LHCN-M2 (cell line): ENCODE measurements at regions not wholly inside any gene's neighbourhood (a gene's known extent, or its start where the extent isn't known, plus 50 kb on each side); places are given as distances from the start of the nearest gene placed in this dataset.

ENCODE experiments used
- DNase-seq: peaks from one replicate; pipeline ENCODE4 v3.0.0-alpha.2; 2012; ENCODE audit warnings: low read depth

DNA sequence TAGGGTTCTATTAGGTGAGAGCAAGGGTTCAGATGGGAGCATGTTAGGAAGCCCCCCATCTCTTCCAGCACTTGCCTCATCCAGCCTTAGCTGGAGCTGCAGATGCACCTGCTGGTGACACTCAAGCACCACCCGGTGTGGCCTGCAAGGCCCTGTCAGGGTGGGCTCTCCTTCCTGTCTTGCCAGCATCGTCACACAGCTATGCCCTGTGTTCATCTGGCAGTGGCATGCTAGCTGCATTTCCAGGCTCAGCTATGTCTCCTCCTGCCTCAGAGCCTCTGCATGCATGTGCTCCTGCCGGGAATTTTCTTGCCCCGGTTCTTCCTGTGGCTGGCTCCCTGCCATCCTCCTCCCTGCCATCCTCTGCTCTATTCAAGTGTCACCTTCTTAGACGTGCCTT, 129.7 kb upstream of the KLF6 start:
- no peak for DNase-seq

- no peak for DNase-seq
Measured at GRCh38 chr10:3911713-3912442, 126.9 kb upstream of the KLF6 start.

DNA sequence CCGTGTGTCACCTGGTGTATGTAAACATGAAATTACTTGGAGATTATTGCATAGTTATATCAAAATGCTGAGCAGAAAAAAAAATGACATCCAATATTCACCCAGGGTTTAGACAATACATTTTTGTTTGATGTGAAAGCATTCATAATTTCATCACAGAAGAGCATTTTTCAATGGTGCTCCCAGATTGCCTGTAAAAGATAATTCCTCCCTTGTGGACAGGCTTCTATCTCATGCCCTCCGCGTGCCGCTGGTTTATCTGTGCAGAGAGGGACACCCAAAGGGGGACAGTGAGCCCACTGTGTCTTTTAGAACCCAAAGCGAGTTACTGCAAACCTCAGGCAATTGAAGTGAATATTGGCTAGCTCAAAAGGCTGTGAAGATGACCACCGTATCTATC, 126.2 kb upstream of the KLF6 start:
- DNase-seq, result no peak

GRCh38 chr10:3909339-3909738, 124.3 kb upstream of the KLF6 start:
- DNase-seq, result no peak

- no peak for DNase-seq
Measured at GRCh38 chr10:3908183-3908582, 123.2 kb upstream of the KLF6 start.

GRCh38 chr10:3907514-3907913, 122.5 kb upstream of the KLF6 start:
- DNase-seq, result peak; percentile 68

GRCh38 chr10:3906511-3907111, 121.6 kb upstream of the KLF6 start:
- DNase-seq, result no peak

DNA sequence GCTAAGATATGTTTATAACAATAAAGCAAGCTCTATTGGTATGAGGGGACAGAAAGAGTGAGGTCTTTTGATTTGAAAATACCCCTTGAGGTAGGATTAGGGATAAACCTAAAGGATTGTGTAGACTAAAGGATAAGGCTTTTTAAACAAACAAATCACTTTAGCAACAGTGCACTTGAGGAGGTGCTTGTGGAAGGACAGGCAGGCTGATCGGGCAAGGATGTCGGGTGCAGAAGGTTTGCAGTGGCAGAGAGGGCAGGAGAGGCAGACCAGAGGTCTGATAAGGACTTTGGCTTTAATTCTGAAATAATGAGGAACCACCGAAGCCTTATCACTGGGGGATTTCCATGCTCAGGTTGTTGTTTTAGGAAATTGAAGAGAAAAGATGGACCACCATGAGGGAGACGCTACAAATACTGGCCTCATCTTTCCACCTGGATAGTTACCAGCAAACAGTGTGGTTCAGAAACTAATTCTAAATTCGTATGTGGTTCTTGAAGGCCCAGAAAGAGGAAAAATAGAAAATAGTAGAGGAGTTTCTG, 119.5 kb upstream of the KLF6 start:
- no peak for DNase-seq

DNA sequence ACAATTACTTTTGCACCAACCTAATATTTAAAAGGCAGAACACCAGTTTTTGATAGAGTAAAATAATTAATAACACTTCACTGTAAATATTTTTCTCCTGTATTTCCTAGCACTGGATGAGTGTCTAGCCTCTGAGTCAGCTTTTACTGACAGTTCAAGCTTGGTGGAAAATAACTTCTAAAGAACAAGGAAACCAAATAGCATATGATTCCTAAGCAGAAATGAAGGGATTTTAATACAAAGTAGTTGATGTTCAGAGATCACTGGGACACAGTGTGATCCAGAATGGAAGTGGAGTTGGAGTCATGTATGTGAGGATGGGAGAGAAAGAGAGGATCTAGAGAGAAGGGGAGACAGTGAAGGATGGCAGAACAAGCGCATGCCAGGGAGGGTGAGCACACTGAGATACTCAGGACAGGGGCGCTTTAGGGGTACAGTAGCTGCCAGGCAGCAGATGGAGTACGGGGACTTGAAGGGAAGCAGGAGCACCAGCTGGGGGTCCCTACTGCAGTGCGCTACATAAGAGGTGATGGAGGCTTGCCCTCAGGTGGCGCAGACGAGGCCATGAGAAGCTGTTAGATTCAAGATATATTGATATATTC, 117.9 kb upstream of the KLF6 start:
- DNase-seq, result peak; percentile 24

- DNase-seq, result peak; percentile 50
Measured at GRCh38 chr10:3902054-3902808, 117.2 kb upstream of the KLF6 start.

- DNase-seq, result no peak
Measured at GRCh38 chr10:3901370-3901769, 116.4 kb upstream of the KLF6 start.

GRCh38 chr10:3900391-3900790, 115.4 kb upstream of the KLF6 start:
- no peak for DNase-seq

GRCh38 chr10:3898821-3899220, 113.8 kb upstream of the KLF6 start:
- DNase-seq, result no peak

DNA sequence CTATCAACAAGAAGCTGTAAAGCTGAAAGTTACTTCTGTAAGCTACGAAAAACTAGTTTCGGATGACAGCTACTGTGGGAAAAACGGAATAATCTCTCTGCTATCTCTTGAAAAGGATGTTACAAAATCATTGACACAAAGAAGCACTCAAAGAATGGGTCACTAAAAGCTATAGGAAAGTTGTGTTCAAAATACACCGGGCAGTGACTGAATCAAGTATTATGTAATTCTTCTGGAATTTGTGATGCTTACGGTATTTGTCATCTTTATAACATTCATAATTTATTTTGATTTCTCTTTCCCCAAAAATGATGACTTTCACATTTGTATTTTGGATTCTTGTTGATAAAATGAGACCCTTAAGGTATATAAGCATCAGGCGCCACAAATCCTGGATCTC, 112.1 kb upstream of the KLF6 start:
- DNase-seq, result peak; percentile 48

DNA sequence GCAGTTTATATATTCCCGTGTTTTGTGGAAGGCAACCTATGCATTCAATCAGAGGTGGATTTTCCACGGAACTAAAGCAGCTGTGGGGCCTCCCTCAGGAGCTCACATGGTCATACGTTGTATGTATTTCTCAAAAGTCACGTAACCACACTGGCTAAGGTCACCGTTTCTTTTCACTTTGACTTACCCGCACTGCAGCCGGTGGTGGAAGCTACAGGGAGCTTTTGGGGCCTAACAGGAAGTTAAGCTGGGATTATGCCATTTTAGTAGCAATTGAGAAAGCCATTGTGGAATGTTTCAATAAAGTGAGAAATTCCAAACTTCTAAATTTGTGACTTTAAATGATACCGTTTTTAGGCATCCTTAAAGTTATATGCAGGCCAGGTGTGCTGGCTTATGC, 111.2 kb upstream of the KLF6 start:
- no peak for DNase-seq

DNA sequence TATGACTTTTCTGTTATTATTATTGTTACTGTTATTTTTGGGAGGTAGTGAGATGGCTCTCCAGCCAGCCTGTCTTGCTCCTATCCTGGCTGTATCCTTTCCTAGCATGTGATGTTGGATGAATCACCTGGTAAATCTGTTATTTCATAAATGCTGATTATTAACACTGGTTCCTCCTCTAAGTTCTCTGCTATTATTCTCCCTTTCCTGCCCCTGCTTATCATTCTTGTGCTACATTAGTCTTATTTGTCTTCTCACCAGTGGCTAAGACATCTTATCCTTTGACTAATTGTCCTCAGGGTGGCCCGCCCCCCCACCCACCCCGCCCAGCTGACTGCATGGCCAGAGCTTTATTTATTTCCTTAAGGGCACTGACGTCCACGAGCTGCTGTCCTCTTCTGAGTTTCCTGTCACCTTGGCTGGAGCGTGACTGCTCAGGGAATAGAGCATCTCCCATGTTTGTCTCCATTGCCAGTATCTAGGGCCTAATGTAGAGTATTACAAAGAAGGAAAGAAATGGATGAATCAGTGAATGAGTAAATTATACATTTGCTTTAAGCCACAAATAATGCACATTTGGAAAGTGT, 110.1 kb upstream of the KLF6 start:
- DNase-seq, result peak; percentile 25

GRCh38 chr10:3893901-3894563, 109.0 kb upstream of the KLF6 start:
- no peak for DNase-seq

DNA sequence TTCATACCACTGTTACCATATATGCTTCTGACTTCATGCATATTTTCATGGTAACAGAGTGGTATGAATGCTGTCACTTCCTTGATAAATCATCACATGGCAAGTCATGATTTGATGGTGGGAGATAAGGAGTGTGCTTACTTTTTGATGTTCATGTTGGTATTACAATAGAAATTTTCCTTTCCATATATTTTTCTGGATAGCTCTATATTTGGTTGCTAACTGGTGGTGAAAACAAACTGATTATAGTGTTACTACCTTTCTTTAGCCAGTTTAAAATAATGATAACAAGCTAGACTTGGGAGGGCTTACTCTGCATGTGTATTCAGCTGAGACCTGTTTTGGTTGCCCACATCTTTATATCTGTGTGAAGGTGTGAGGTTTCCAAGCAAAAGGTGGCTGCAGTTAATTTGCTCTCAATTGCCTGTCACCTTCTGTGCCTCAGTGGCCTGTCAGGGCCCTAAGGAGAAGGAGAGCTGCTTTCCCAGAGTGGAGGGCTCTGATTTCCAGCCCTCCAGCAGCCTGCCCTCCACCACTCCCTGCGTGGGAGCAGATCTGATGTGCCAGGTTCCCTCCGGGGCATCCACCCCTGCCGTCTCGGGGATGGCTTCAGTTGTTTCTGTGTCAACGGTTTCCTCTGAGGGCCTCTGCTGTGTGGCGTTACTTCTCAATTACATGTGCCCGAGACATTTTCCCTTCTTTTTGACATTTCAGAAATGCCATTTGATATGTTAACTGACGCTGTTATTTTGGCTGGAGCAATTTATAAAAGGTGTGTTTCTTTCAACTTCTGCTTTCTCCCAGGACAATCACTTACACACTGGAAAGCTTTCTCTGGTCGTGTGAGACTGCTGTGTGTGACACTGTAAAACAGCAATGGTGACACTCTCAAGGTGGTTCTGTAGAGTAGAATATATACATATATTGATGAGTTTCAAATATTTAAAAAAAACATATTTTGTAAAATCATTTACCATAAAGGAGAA, 107.7 kb upstream of the KLF6 start:
- DNase-seq, result no peak

- no peak for DNase-seq
Measured at GRCh38 chr10:3891396-3891795, 106.4 kb upstream of the KLF6 start.
